ENCODE measurements at regions not wholly inside any gene's neighbourhood (a gene's known extent, or its start where the extent isn't known, plus 50 kb on each side); places are given as distances from the start of the nearest gene placed in this dataset.

DNA sequence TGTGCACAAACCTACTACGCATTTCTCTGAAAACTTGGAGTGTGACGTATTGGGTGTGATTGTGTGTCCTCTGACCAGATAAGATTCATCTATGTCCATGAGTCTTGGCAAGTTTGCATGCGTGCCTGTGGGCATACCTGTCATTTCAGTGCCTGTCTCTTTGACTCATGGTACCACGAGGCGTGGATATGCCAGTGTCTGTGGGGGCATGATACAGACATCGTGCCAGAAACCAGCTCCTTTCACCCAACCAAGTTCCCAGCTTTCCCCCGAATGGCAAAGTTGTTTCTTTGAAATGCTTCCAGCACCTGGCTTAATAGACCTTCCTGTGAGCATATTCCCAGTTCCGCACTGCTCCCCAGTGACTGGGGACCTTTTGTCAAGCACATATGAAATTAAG is 241.9 kb upstream of the MVB12B start:
- TF ChIP-seq, protein P1, sequence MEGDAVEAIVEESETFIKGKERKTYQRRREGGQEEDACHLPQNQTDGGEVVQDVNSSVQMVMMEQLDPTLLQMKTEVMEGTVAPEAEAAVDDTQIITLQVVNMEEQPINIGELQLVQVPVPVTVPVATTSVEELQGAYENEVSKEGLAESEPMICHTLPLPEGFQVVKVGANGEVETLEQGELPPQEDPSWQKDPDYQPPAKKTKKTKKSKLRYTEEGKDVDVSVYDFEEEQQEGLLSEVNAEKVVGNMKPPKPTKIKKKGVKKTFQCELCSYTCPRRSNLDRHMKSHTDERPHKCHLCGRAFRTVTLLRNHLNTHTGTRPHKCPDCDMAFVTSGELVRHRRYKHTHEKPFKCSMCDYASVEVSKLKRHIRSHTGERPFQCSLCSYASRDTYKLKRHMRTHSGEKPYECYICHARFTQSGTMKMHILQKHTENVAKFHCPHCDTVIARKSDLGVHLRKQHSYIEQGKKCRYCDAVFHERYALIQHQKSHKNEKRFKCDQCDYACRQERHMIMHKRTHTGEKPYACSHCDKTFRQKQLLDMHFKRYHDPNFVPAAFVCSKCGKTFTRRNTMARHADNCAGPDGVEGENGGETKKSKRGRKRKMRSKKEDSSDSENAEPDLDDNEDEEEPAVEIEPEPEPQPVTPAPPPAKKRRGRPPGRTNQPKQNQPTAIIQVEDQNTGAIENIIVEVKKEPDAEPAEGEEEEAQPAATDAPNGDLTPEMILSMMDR (IDR thresholded peaks at IDR 0.05), result no peak
- TF ChIP-seq POLR2A (IDR thresholded peaks at IDR 0.05) (no peak), EP300 (IDR thresholded peaks at IDR 0.05) (no peak), POLR2AphosphoS5 (IDR thresholded peaks at IDR 0.05) (no peak)
